Activated T-cell treated with anti-CD3 and anti-CD28 coated beads, Interleukin-2, amount 50 U/mL, for 72 hours (primary cell): ENCODE measurements at regions not wholly inside any gene's neighbourhood (a gene's known extent, or its start where the extent isn't known, plus 50 kb on each side); places are given as distances from the start of the nearest gene placed in this dataset.
A peak's percentile ranks its signal among the peaks of the same experiment; 100 is the strongest.
"Not testable (repeated sequence)": the region's sequence is repeated elsewhere in the genome, so short reads cannot be mapped to it uniquely, and the experiment has no call there.

Source experiments
- ATAC-seq, 2 donors: fragments of 150-1000 bp; cut with Tn5 transposase; replicated peaks in 1 of 2; 2 replicates each; pipeline ENCODE4 v1.10.0; 2021; ENCODE audit warnings: moderate library complexity in 2 of 2, mild to moderate bottlenecking in 1 of 2
- DNase-seq, 2 donors: peaks; one replicate each; pipeline ENCODE4 v3.0.0; 2021 to 2022; ENCODE audit warnings: mixed read lengths in 1 of 2
- H3K27ac Mint-ChIP-seq: one replicate; pipeline ENCODE4 v1.8.0; 2022; ENCODE audit warnings: mild to moderate bottlenecking, moderate library complexity, mixed read lengths
- H3K27me3 Mint-ChIP-seq: one replicate; pipeline ENCODE4 v1.8.0; 2022; ENCODE audit warnings: low read depth, mixed read lengths
- H3K36me3 Mint-ChIP-seq, 2 donors: one replicate each; pipeline ENCODE4 v1.8.0; 2022; ENCODE audit warnings: mixed read lengths in 2 of 2, mild to moderate bottlenecking in 1 of 2; ENCODE audit not compliant: insufficient read depth in 2 of 2
- H3K4me1 Mint-ChIP-seq: one replicate; pipeline ENCODE4 v1.8.0; 2022; ENCODE audit warnings: low read depth, mixed read lengths
- H3K4me3 Mint-ChIP-seq, 2 donors: one replicate each; pipeline ENCODE4 v1.8.0; 2022; ENCODE audit warnings: mild to moderate bottlenecking in 2 of 2, mixed read lengths in 2 of 2, moderate library complexity in 2 of 2
- H3K9me3 Mint-ChIP-seq, 2 donors: one replicate each; pipeline ENCODE4 v1.8.0; 2022; ENCODE audit warnings: mixed read lengths in 2 of 2

DNA sequence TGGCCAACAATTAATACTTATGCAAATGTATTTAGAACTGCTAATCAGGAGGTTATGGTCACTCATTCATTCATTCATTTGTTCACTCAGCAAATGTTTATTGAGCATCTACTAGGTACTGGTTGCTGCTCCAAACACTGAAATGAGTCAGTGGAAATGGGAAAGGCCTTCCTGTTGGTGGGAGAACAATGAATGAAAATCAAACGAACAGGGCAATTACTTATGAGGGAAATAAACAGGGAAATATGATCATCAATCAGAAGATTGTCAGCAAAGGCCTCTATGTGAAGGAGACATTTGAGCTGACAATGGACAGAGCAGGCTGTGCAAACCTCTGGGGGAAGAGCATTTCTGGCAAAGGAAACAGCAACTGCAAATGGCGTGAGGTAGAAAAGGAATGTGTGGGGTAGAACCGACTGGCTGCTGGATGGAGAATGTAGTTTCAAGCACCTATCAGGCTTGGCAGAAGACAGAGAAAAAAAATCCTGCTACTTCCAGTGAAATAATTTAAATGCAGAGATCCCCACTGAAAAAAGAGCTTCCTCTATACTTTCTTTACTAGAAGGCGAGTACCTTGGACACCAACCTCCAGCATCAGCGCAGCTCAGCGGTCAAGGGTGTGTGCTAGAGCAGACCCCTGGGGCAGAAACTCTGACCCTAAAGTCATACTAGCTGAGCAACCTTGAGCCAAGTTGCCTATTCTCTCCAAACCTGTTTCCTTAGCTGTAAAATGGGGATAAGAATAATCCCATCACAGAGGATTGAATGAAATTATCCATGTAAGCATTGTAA lies 108.8 kb upstream of the EEPD1 start:
- no peak for ATAC-seq
- no peaks in the 10 kb centered on the region for H3K9me3 Mint-ChIP-seq
- no peak overlapping the region for H3K4me3 Mint-ChIP-seq
- no peak for DNase-seq
- no peak overlapping the region for H3K27ac Mint-ChIP-seq
- H3K36me3 Mint-ChIP-seq: no peaks in the 10 kb centered on the region
- H3K4me1 Mint-ChIP-seq: no peaks in the 10 kb centered on the region
- H3K27me3 Mint-ChIP-seq: no peaks in the 10 kb centered on the region

DNA sequence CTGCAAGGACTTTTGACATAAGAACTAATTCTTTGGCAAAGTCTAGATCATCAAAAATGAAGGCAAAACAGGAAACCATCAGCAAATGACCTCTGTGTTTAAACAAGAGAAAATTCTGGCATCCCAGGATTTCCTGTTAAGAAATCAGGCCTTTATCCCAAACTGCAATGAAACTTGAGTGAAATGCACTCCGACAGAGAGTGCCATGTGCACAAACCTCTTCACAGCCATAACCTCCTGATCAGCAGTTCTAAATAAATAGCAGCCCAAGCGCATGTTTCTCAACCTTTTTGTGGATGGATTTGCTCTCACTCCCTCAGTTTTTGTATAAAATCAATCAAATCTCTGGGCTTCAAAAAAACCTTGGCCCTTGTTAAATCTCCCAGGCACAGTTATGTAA lies 107.7 kb upstream of the EEPD1 start:
- ATAC-seq (no peak), DNase-seq (no peak)
- Mint-ChIP-seq H3K4me1 (no peaks in the 10 kb centered on the region), H3K4me3 (no peak overlapping the region), H3K9me3 (no peaks in the 10 kb centered on the region), H3K27ac (no peak overlapping the region), H3K36me3 (no peaks in the 10 kb centered on the region), H3K27me3 (no peaks in the 10 kb centered on the region)

DNA sequence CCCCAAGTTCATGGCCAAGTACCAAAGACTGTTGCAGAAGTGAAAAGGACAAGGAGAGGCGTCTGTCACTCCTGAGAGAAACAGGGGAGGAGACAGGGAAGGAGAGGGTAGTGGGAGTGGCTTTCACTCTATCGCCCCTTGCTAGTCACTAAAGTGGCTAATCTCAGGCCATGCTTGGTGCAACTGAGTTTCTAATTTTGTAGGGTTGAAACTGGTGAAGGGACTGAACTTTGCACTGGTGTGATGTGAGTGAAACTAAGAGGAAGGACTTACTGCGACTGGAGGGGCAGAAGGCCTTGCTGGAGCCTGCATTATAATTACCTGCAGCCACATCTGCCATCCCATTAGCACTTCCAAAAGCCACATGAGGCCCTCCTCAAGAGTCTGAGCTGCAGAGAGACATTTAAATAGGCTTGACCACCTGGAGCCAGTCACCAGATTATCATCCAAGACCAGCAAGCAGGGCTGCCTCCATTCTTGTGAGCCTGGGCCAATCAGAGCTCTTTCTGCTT lies 107.2 kb upstream of the EEPD1 start:
- no peaks in the 10 kb centered on the region for H3K4me1 Mint-ChIP-seq
- no peaks in the 10 kb centered on the region for H3K36me3 Mint-ChIP-seq
- no peak for ATAC-seq

DNA sequence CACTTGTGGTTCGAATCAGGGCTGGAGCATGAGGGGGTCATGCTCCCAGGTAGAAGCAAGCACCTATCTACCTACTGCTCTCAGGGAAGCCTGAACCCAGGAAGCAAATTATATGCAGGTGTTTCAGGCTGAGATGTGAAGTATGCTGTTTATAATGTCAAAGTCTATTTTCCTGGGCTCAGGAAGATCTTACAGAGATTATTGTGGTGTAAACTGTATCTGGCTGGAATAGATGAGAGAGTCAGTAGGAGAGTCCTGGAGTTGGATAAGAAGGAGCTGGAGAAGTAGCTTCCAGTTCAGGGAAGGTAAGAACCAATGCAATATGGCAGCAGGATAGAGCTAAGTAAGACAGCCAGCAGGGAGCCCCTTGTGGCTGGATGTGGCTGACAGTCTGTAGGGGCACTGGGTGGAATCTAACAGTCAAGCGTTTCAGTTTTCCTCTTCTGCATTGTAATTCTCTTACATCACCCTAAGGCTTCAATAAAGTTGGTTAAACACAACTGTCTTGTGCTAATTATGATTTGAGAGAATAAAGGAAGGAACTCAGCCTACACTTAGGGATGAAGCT lies 105.9 kb upstream of the EEPD1 start:
- Mint-ChIP-seq H3K4me1 (no peaks in the 10 kb centered on the region), H3K27me3 (no peaks in the 10 kb centered on the region), H3K36me3 (no peaks in the 10 kb centered on the region), H3K9me3 (no peaks in the 10 kb centered on the region), H3K4me3 (no peak overlapping the region), H3K27ac (no peak overlapping the region)
- no peak for ATAC-seq
- no peak for DNase-seq

More for the DNA sequence above, 107.2 kb upstream of the EEPD1 start:
- Mint-ChIP-seq H3K9me3 (no peaks in the 10 kb centered on the region), H3K4me3 (no peak overlapping the region), H3K27ac (no peak overlapping the region), H3K27me3 (no peaks in the 10 kb centered on the region)
- DNase-seq: no peak

DNA sequence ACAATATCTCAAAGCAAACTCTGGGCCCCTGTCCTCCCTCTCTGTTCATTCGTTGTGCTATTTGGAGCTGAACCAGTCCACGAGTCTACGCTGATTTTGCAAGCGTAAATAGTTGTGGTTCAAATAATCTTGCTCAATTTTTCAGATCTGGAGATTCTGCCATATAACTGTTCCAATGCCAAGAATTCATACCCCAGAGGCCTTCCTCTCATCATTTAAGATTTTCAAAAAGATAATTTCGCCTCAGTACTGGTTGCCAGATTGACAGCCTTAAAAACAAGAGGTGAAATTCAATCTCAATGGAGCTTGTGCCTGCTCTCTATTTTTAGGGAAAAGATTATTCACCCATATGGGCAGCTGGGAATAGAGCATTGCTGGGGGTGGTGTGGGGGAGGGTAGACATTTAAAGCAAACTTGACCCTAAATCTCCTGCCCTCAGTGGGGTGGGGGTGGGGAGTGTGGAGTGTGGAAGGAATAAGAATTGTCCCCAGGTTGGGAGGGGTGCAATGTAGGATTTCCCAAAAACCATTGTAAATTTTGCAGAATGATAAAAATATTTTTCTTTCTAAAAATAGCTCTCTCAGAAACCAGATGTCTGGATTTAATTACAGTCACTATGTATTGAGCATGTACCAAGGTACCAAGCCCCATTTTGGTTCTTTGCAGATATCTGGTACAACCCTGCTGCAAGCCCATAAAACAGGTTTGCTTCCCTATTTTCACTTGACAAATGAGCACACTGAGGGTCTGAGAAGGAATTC lies 104.7 kb upstream of the EEPD1 start:
- no peaks in the 10 kb centered on the region for H3K4me1 Mint-ChIP-seq
- DNase-seq (no peak), ATAC-seq (no peak)
- no peak overlapping the region for H3K27ac Mint-ChIP-seq
- H3K9me3 Mint-ChIP-seq: no peaks in the 10 kb centered on the region
- no peaks in the 10 kb centered on the region for H3K27me3 Mint-ChIP-seq
- H3K4me3 Mint-ChIP-seq: no peak overlapping the region
- no peaks in the 10 kb centered on the region for H3K36me3 Mint-ChIP-seq

DNA sequence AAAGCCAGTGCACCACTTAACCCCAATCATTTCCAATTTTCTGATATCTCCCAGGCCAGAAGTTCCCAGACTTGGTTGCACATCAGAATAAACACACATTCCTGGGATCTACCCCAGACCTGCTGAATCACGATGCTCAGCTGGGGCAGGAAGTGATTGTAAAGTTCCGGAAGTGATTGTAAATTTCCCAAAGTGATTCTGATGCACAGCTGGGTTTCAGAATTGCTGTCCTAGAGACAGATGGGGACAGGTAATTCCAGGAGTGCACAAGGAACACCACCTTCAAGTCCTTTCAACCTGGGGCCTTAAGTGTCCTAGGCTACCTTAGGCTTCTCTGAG lies 104.2 kb upstream of the EEPD1 start:
- no peak for ATAC-seq
- Mint-ChIP-seq H3K27me3 (no peaks in the 10 kb centered on the region), H3K4me1 (no peaks in the 10 kb centered on the region), H3K27ac (no peak overlapping the region), H3K4me3 (no peak overlapping the region), H3K36me3 (no peaks in the 10 kb centered on the region), H3K9me3 (no peaks in the 10 kb centered on the region)
- DNase-seq: no peak

DNA sequence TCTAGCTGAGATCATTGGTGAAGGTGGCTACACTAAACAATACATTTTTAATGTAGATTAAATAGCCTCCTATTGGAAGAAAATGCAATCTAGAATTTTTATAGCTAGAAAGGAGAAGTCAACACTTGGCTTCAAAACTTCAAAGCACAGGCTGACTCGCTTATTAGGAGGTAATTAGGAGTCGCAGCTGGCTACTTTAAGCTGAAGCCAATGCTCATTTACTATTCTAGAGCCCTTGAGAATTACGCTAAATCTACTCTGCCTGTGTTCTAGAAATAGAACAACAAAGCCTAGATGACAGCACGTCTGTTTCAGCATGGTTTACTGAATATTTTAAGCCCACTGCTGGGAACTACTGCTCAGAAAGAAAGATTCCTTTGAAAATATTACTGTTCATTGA lies 101.6 kb upstream of the EEPD1 start:
- ATAC-seq (no peak), DNase-seq (no peak)
- no peaks in the 10 kb centered on the region for H3K27me3 Mint-ChIP-seq
- no peaks in the 10 kb centered on the region for H3K4me1 Mint-ChIP-seq
- no peaks in the 10 kb centered on the region for H3K36me3 Mint-ChIP-seq
- no peak overlapping the region for H3K27ac Mint-ChIP-seq
- no peak overlapping the region for H3K4me3 Mint-ChIP-seq
- H3K9me3 Mint-ChIP-seq: no peaks in the 10 kb centered on the region

DNA sequence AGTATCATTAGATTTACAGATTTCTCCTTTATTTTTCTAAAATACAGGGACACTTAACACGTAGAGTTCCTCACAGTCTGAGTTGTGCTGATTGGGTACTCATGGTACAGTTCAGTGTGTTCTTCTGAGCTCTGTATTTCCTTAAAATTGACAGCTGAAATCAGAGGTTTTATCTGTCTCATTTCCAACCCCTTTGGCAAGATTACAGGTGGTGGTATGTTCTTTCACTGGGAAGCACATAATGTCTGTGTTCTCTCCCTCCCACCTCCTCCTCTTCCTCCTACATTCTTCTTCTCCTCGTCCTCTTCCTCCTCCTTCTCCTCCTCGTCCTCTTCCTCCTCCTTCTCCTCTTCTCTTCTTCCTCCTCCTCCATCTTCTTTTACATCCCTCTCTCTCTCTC lies 99.5 kb upstream of the EEPD1 start:
- H3K27ac Mint-ChIP-seq: no peak overlapping the region
- no peak for ATAC-seq
- peaks cover 9% of the 10 kb centered on the region for H3K4me1 Mint-ChIP-seq
- H3K9me3 Mint-ChIP-seq: no peaks in the 10 kb centered on the region
- no peak overlapping the region for H3K4me3 Mint-ChIP-seq
- H3K36me3 Mint-ChIP-seq: no peaks in the 10 kb centered on the region
- no peak for DNase-seq
- no peaks in the 10 kb centered on the region for H3K27me3 Mint-ChIP-seq

DNA sequence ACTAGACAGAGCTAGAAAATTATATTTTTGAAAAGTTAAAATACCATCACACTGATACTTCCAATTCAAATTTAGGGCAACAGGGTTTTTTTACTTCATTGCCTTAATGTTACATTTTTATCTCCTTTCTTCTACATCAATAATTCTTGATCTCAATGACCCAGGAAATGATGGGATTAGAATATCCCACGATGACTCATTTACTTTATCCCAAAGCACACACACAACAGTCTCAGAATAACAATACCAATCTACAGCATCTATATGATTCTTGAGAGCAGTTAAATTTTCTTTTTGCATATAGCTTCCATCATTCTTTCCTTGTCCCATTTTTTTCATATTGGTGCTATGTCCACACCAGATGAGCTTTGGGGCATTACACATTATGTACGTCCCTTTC lies 98.4 kb upstream of the EEPD1 start:
- peaks cover 10% of the 10 kb centered on the region for H3K4me1 Mint-ChIP-seq
- no peaks in the 10 kb centered on the region for H3K9me3 Mint-ChIP-seq
- no peak overlapping the region for H3K4me3 Mint-ChIP-seq
- ATAC-seq: no peak
- H3K27me3 Mint-ChIP-seq: no peaks in the 10 kb centered on the region
- no peaks in the 10 kb centered on the region for H3K36me3 Mint-ChIP-seq
- no peak overlapping the region for H3K27ac Mint-ChIP-seq
- DNase-seq: no peak

DNA sequence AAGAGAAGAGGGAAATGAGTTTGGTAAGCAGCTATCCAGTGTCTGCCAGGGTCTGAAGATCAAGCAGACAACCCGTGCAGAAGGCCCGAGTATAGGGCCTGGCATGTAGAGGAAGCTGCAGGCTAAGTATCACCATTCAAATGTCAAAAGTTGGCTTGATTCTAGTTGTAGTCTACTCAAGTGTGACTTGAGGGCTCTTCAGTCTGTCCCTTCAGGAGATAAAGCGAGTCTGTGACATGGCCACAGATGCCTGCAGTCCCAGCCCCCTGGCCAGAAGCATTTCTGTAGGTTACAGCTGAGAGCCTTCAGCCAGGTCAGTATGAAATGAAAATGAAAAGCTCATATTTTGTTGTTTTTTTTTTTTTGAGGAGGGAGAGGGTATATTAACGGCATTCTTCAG lies 97.8 kb upstream of the EEPD1 start:
- peaks cover 10% of the 10 kb centered on the region for H3K4me1 Mint-ChIP-seq
- no peaks in the 10 kb centered on the region for H3K36me3 Mint-ChIP-seq
- ATAC-seq (no peak), DNase-seq (no peak)
- H3K9me3 Mint-ChIP-seq: no peaks in the 10 kb centered on the region
- no peak overlapping the region for H3K4me3 Mint-ChIP-seq
- no peak overlapping the region for H3K27ac Mint-ChIP-seq
- no peaks in the 10 kb centered on the region for H3K27me3 Mint-ChIP-seq

DNA sequence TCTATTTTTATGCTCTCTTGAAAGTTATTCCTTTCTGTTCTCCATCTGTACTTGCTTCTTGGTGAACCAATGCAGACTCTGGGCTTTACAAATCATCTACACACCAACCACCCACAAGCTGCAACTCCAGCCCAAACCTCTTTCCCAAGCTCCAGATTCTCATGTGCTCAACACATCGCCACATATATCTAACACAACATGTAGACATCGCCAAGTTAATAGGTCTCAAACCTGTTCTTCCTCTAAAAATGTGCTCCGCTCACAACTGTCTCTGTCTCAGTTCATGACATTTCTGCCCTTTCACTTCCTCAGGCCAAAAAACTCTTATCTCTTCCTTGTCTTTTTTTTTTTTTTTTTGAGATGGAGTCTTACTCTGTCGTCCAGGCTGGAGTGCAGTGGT lies 95.7 kb upstream of the EEPD1 start:
- ATAC-seq: no peak
- H3K4me1 Mint-ChIP-seq: peaks cover 10% of the 10 kb centered on the region

DNA sequence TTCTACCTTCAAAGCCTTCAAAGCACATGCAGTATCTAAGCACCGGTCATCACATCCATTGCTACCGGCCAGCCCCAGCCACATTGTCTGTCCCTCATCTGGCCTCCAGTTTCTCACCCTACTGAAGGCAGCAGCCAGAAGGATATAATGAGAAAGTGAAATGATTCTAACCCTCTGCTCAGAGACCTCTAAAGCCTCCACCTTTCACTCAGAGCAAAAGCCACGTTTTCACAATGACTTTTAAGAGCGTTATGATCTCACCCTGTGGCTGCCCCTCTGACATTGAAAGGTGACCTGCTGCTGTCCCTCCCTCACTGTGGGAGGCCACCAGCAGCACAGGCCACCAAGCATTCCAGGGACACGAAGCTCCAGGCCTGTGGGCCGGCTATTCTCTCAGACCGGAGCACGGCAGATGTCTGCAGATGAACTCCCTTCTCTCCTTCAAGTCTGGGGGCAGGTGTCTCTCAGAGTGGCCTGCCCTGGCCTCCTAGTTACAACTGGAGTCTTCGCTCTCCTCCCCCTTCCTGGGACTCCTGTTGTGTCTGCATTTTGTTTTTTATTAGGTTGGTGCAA lies 94.9 kb upstream of the EEPD1 start:
- Mint-ChIP-seq H3K27ac (no peak overlapping the region), H3K4me1 (peaks cover 10% of the 10 kb centered on the region), H3K27me3 (no peaks in the 10 kb centered on the region), H3K4me3 (no peak overlapping the region), H3K36me3 (no peaks in the 10 kb centered on the region), H3K9me3 (no peaks in the 10 kb centered on the region)
- ATAC-seq (peak; percentile 72 to 87), DNase-seq (peak in 1 of 2 donors; percentile 1)

More for the DNA sequence above, 95.7 kb upstream of the EEPD1 start:
- Mint-ChIP-seq H3K9me3 (no peaks in the 10 kb centered on the region), H3K36me3 (no peaks in the 10 kb centered on the region), H3K27ac (no peak overlapping the region), H3K27me3 (no peaks in the 10 kb centered on the region), H3K4me3 (no peak overlapping the region)
- no peak for DNase-seq

DNA sequence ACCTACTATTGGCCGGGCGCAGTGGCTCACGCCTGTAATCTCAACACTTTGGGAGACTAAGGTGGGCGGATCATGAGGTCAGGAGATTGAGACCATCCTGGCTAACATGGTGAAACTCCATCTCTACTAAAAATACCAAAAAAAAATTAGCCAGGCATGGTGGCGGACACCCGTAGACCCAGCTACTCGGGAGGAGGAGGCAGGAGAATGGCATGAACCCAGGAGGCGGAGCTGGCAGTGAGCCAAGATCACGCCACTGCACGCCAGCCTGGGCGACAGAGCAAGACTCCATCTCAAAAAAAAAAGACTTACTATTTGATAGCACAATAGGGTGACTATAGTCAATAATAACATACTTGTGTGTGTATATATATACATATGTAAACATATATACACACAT lies 92.7 kb upstream of the EEPD1 start:
- not testable (repeated sequence) for H3K9me3 Mint-ChIP-seq, H3K4me1 Mint-ChIP-seq, DNase-seq, H3K4me3 Mint-ChIP-seq, H3K36me3 Mint-ChIP-seq, ATAC-seq, H3K27me3 Mint-ChIP-seq, H3K27ac Mint-ChIP-seq
